Activated naive CD8-positive, alpha-beta T cell treated with anti-CD3 and anti-CD28 coated beads for 36 hours (primary cell): ENCODE measurements at regions not wholly inside any gene's neighbourhood (a gene's known extent, or its start where the extent isn't known, plus 50 kb on each side); places are given as distances from the start of the nearest gene placed in this dataset.

ENCODE experiments used
- DNase-seq: peaks from one replicate; pipeline ENCODE4 v3.0.0; 2021
- H3K27ac Mint-ChIP-seq: one replicate; pipeline ENCODE4 v1.8.0; 2022; ENCODE audit warnings: mild to moderate bottlenecking, moderate library complexity, mixed read lengths
- H3K27me3 Mint-ChIP-seq: one replicate; pipeline ENCODE4 v1.8.0; 2022; ENCODE audit warnings: mild to moderate bottlenecking, mixed read lengths
- H3K36me3 Mint-ChIP-seq: one replicate; pipeline ENCODE4 v1.8.0; 2021; ENCODE audit warnings: mild to moderate bottlenecking, mixed read lengths
- H3K4me1 Mint-ChIP-seq: one replicate; pipeline ENCODE4 v1.8.0; 2021; ENCODE audit warnings: mixed read lengths
- H3K4me3 Mint-ChIP-seq: one replicate; pipeline ENCODE4 v1.8.0; 2022; ENCODE audit warnings: mild to moderate bottlenecking, moderate library complexity, mixed read lengths
- H3K9me3 Mint-ChIP-seq: one replicate; pipeline ENCODE4 v1.8.0; 2022; ENCODE audit warnings: mixed read lengths

DNA sequence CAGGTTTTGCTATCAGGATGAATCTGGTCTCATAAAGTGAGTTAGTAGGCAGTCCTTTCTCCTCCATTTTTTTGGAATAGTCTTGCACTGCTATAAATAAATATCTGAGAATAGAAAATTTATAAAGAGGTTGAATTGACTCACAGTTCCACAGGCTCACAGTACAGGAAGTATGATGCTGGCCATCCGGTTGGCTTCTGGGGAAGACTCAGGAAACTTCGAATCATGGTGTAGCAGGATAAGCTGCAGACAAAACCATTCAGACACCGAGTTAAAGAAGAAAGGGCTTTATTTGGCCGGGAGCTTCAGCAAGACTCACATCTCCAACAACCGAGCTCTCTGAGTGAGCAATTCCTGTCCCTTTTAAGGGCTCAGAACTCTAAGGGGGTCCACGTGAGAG, 348.2 kb downstream of the KCTD8 start:
- no peak for DNase-seq
- Mint-ChIP-seq H3K9me3 (peaks cover 8% of the 10 kb centered on the region), H3K27me3 (no peaks in the 10 kb centered on the region), H3K36me3 (no peaks in the 10 kb centered on the region), H3K4me3 (no peak overlapping the region), H3K27ac (no peak overlapping the region), H3K4me1 (no peaks in the 10 kb centered on the region)

- Mint-ChIP-seq H3K36me3 (no peaks in the 10 kb centered on the region), H3K4me1 (no peaks in the 10 kb centered on the region), H3K9me3 (peaks cover 1% of the 10 kb centered on the region), H3K27ac (no peak overlapping the region), H3K27me3 (no peaks in the 10 kb centered on the region), H3K4me3 (no peak overlapping the region)
- DNase-seq, result no peak
Observed at GRCh38 chr4:44118971-44119680, 329.5 kb downstream of the KCTD8 start.

DNA sequence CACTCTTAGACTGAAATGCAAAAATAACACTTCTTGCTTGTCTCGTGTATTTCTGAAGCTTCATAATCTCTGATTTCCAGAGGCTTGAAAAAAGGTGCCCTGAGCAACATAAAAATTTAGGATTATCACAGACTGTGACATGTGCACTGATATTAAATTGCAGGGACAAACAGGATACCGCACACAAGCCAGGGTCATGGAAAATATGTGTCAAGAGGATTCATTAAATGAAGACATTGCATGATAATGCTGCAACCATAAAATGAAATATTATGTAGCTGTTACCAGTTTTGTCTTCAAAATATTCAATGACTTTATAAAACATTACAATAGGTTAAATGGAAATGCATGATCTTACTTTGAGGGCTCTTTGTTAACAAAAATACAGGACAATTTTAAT, 328.0 kb downstream of the KCTD8 start:
- Mint-ChIP-seq H3K27ac (no peak overlapping the region), H3K27me3 (no peaks in the 10 kb centered on the region), H3K9me3 (peaks cover 1% of the 10 kb centered on the region), H3K4me1 (no peaks in the 10 kb centered on the region), H3K36me3 (no peaks in the 10 kb centered on the region), H3K4me3 (no peak overlapping the region)
- DNase-seq, result no peak

DNA sequence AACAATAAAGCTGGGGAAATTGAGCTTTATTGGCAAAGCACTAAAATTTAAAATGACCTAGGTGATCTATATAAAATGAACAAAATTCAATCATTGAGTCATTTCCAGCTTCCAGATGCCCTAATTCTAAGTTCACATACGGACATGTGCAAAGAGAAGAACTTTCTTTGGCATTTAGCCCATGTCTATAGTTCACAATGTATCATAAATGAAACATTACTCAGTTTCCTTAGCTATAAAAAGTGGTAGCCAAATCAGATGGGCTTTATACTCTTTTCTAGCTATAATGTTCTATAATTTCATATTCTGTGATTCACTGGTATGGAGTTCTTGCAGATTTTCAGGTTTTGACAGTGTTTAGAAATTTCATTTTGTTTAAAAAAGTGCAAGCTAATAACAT, 327.4 kb downstream of the KCTD8 start:
- Mint-ChIP-seq H3K4me3 (no peak overlapping the region), H3K9me3 (peaks cover 1% of the 10 kb centered on the region), H3K36me3 (no peaks in the 10 kb centered on the region), H3K27ac (no peak overlapping the region), H3K27me3 (no peaks in the 10 kb centered on the region), H3K4me1 (no peaks in the 10 kb centered on the region)
- no peak for DNase-seq
